HUES64 (cell line): ENCODE measurements at regions not wholly inside any gene's neighbourhood (a gene's known extent, or its start where the extent isn't known, plus 50 kb on each side); places are given as distances from the start of the nearest gene placed in this dataset.

Source experiments
- H3K27ac ChIP-seq: 2 replicates; pipeline ENCODE4 v1.7.0; 2013; ENCODE audit warnings: low read depth, low read length, inconsistent platforms
- H3K27me3 ChIP-seq: 2 replicates; pipeline ENCODE4 v1.6.1; 2013; ENCODE audit warnings: mild to moderate bottlenecking, low read length; ENCODE audit not compliant: insufficient read depth
- H3K36me3 ChIP-seq: 2 replicates; pipeline ENCODE4 v1.6.1; 2013; ENCODE audit warnings: mild to moderate bottlenecking, low read length; ENCODE audit not compliant: insufficient read depth
- H3K4me1 ChIP-seq: 2 replicates; pipeline ENCODE4 v1.6.1; 2013; ENCODE audit warnings: mild to moderate bottlenecking, low read length, moderate library complexity; ENCODE audit not compliant: insufficient read depth
- H3K4me3 ChIP-seq: 2 replicates; pipeline ENCODE4 v1.5.1; 2013; ENCODE audit warnings: mild to moderate bottlenecking, low read length, moderate library complexity
- H3K9ac ChIP-seq: 2 replicates; pipeline ENCODE4 v1.6.1; 2013; ENCODE audit warnings: mild to moderate bottlenecking, low read depth, low read length
- H3K9me3 ChIP-seq: 2 replicates; pipeline ENCODE4 v1.6.1; 2013; ENCODE audit warnings: low read depth, low read length; ENCODE audit not compliant: insufficient read depth
- WGBS: fragments of 150-250, 120-280 bp; methylation state at CpG from one replicate; pipeline ENCODE4 v1.1.7; 2013; ENCODE audit warnings: missing lambda C conversion rate; 5-methylcytosine and 5-hydroxymethylcytosine counted together

- 92% methylated on average over 4 of the region's 4 CpGs for WGBS
- H3K9ac ChIP-seq = no peak overlapping the region
- H3K27ac ChIP-seq = no peak overlapping the region
These were observed 90.5 kb upstream of the FN1 start for GRCh38 chr2:215526341-215526740.

GRCh38 chr2:215522237-215522636 is 86.4 kb upstream of the FN1 start:
- no peak overlapping the region for H3K27ac ChIP-seq
- H3K9me3 ChIP-seq = no peaks in the 10 kb centered on the region
- WGBS = 90% methylated on average over 1 of the region's 1 CpG
- H3K27me3 ChIP-seq = no peaks in the 10 kb centered on the region
- H3K4me3 ChIP-seq = no peak overlapping the region
- H3K4me1 ChIP-seq = no peaks in the 10 kb centered on the region
- no peak overlapping the region for H3K9ac ChIP-seq
- H3K36me3 ChIP-seq = no peaks in the 10 kb centered on the region

More at GRCh38 chr2:215526341-215526740, 90.5 kb upstream of the FN1 start:
- no peaks in the 10 kb centered on the region for H3K27me3 ChIP-seq
- no peaks in the 10 kb centered on the region for H3K4me1 ChIP-seq
- H3K36me3 ChIP-seq = no peaks in the 10 kb centered on the region
- H3K4me3 ChIP-seq = no peak overlapping the region
- H3K9me3 ChIP-seq = no peaks in the 10 kb centered on the region

GRCh38 chr2:215521031-215521430 is 85.2 kb upstream of the FN1 start:
- Histone ChIP-seq H3K9me3 (no peaks in the 10 kb centered on the region), H3K4me1 (no peaks in the 10 kb centered on the region), H3K27me3 (no peaks in the 10 kb centered on the region), H3K36me3 (no peaks in the 10 kb centered on the region), H3K9ac (no peak overlapping the region), H3K27ac (no peak overlapping the region), H3K4me3 (no peak overlapping the region)
- WGBS = 97% methylated on average over 3 of the region's 3 CpGs

- WGBS = 75% methylated on average over 2 of the region's 2 CpGs
- Histone ChIP-seq H3K9me3 (no peaks in the 10 kb centered on the region), H3K27me3 (no peaks in the 10 kb centered on the region), H3K4me1 (no peaks in the 10 kb centered on the region), H3K9ac (no peak overlapping the region), H3K36me3 (no peaks in the 10 kb centered on the region), H3K4me3 (no peak overlapping the region), H3K27ac (no peak overlapping the region)
These were observed 81.5 kb upstream of the FN1 start for GRCh38 chr2:215517391-215517790.

GRCh38 chr2:215514516-215514915 is 78.6 kb upstream of the FN1 start:
- no peak overlapping the region for H3K9ac ChIP-seq
- no peak overlapping the region for H3K27ac ChIP-seq
- no peak overlapping the region for H3K4me3 ChIP-seq
- H3K9me3 ChIP-seq = no peaks in the 10 kb centered on the region
- no peaks in the 10 kb centered on the region for H3K4me1 ChIP-seq
- H3K27me3 ChIP-seq = no peaks in the 10 kb centered on the region
- WGBS = 96% methylated on average over 16 of the region's 16 CpGs
- H3K36me3 ChIP-seq = no peaks in the 10 kb centered on the region

- Histone ChIP-seq H3K4me3 (no peak overlapping the region), H3K27ac (no peak overlapping the region), H3K9me3 (no peaks in the 10 kb centered on the region), H3K36me3 (no peaks in the 10 kb centered on the region), H3K9ac (no peak overlapping the region), H3K27me3 (no peaks in the 10 kb centered on the region), H3K4me1 (no peaks in the 10 kb centered on the region)
- WGBS = 86% methylated on average over 6 of the region's 6 CpGs
These were observed 75.8 kb upstream of the FN1 start for GRCh38 chr2:215511454-215512346.

GRCh38 chr2:215507836-215508235 is 72.0 kb upstream of the FN1 start:
- no peaks in the 10 kb centered on the region for H3K36me3 ChIP-seq

GRCh38 chr2:215507136-215507535 is 71.3 kb upstream of the FN1 start:
- no peak overlapping the region for H3K4me3 ChIP-seq
- no peaks in the 10 kb centered on the region for H3K36me3 ChIP-seq
- no peaks in the 10 kb centered on the region for H3K9me3 ChIP-seq
- no peak overlapping the region for H3K9ac ChIP-seq
- H3K27ac ChIP-seq = no peak overlapping the region
- no peaks in the 10 kb centered on the region for H3K4me1 ChIP-seq
- no peaks in the 10 kb centered on the region for H3K27me3 ChIP-seq

More at GRCh38 chr2:215507836-215508235, 72.0 kb upstream of the FN1 start:
- Histone ChIP-seq H3K4me3 (no peak overlapping the region), H3K9ac (no peak overlapping the region), H3K4me1 (no peaks in the 10 kb centered on the region), H3K27me3 (no peaks in the 10 kb centered on the region), H3K27ac (no peak overlapping the region), H3K9me3 (no peaks in the 10 kb centered on the region)
- WGBS = 72% methylated on average over 3 of the region's 3 CpGs

GRCh38 chr2:215506604-215506990 is 70.7 kb upstream of the FN1 start:
- no peaks in the 10 kb centered on the region for H3K4me1 ChIP-seq
- no peak overlapping the region for H3K27ac ChIP-seq
- no peaks in the 10 kb centered on the region for H3K9me3 ChIP-seq
- no peak overlapping the region for H3K4me3 ChIP-seq
- H3K27me3 ChIP-seq = no peaks in the 10 kb centered on the region
- no peaks in the 10 kb centered on the region for H3K36me3 ChIP-seq
- no peak overlapping the region for H3K9ac ChIP-seq

- Histone ChIP-seq H3K4me3 (no peak overlapping the region), H3K36me3 (no peaks in the 10 kb centered on the region), H3K27ac (no peak overlapping the region), H3K4me1 (no peaks in the 10 kb centered on the region), H3K27me3 (no peaks in the 10 kb centered on the region), H3K9me3 (no peaks in the 10 kb centered on the region), H3K9ac (no peak overlapping the region)
- WGBS = 92% methylated on average over 3 of the region's 4 CpGs
These were observed 69.3 kb upstream of the FN1 start for GRCh38 chr2:215505044-215505786.

GRCh38 chr2:215504547-215504946 is 68.7 kb upstream of the FN1 start:
- no peaks in the 10 kb centered on the region for H3K36me3 ChIP-seq
- H3K9me3 ChIP-seq = no peaks in the 10 kb centered on the region
- no peaks in the 10 kb centered on the region for H3K4me1 ChIP-seq
- H3K4me3 ChIP-seq = no peak overlapping the region
- WGBS = 95% methylated on average over 2 of the region's 2 CpGs
- no peaks in the 10 kb centered on the region for H3K27me3 ChIP-seq
- no peak overlapping the region for H3K9ac ChIP-seq
- H3K27ac ChIP-seq = no peak overlapping the region
